HepG2 (cell line): ENCODE measurements at regions not wholly inside any gene's neighbourhood (a gene's known extent, or its start where the extent isn't known, plus 50 kb on each side); places are given as distances from the start of the nearest gene placed in this dataset.

Experiments used
- ATAC-seq: fragments of 200-7000 bp; cut with Tn5 transposase; 3 replicates; pipeline ENCODE4 v1.9.1; 2020; ENCODE audit warnings: mild to moderate bottlenecking, moderate library complexity
- BruUV-seq: library from RNA; stranded (reverse); fragments of 400-500 nt; replicated peaks from 2 replicates; lab custom pipeline; 2021; lab: Mats Ljungman, UMichigan
- CTCF ChIA-PET: fragments of 300-600 bp; formaldehyde crosslinking; extraction: SDS; loops from one replicate; lab custom pipeline; 2021; ENCODE audit warnings: low total read pairs, inconsistent platforms, low intra/inter-chr PET ratio; lab: Yijun Ruan, JAX
- POLR2A ChIA-PET: fragments of 350-600 bp; sonication (Branson Sonifier 250); formaldehyde crosslinking; loops from one replicate; lab custom pipeline; 2020; ENCODE audit warnings: antibody characterized with exemption, inconsistent platforms; lab: Yijun Ruan, JAX
- DNase-seq: peaks from one replicate; pipeline ENCODE4 v3.0.0-alpha.2; 2015; ENCODE audit warnings: low spot score
- FAIRE-seq: peaks from 3 replicates; lab custom pipeline; 2011; peaks lifted over from hg19 to GRCh38; lab: Jason Lieb, UNC
- H2AFZ ChIP-seq: one replicate; pipeline ENCODE4 v1.6.1; 2011; ENCODE audit warnings: low read length, inconsistent platforms
- H3K27ac ChIP-seq: fragments of 300-600 bp; 3 replicates; pipeline ENCODE4 v1.8.0; 2011; ENCODE audit warnings: mixed run types, mild to moderate bottlenecking, mixed read lengths, low read length, inconsistent platforms; ENCODE audit not compliant: insufficient read depth; ENCODE audit errors: extremely low read length
- H3K27me3 ChIP-seq, 2 experiments: fragments of 200-600 bp in 1 of 2; 2 replicates in 1 of 2; 3 replicates in 1 of 2; pipeline versions ENCODE4 v1.6.0 to v1.8.0; 2011; ENCODE audit warnings: low read length in 2 of 2, mild to moderate bottlenecking in 2 of 2, moderate library complexity in 2 of 2, inconsistent platforms in 1 of 2; ENCODE audit not compliant: insufficient read depth in 2 of 2, control insufficient read depth in 1 of 2
- H3K36me3 ChIP-seq, 2 experiments: fragments of 200-600 bp in 1 of 2; replicated peaks in 1 of 2; 2 replicates in 1 of 2; 3 replicates in 1 of 2; pipeline versions ENCODE4 v1.5.1 to v1.8.0; 2011; ENCODE audit warnings: low read length in 2 of 2, inconsistent platforms in 1 of 2; ENCODE audit not compliant: insufficient read depth in 2 of 2, control insufficient read depth in 1 of 2
- H3K4me1 ChIP-seq: 2 replicates; pipeline ENCODE4 v1.5.1; 2012; ENCODE audit warnings: low read length, inconsistent platforms; ENCODE audit not compliant: insufficient read depth
- H3K4me2 ChIP-seq: 2 replicates; pipeline ENCODE4 v1.6.0; 2011; ENCODE audit warnings: low read depth, low read length, inconsistent platforms
- H3K4me3 ChIP-seq, 3 experiments: fragments of 200-600 bp in 1 of 3; sonication (generic), shearing (Covaris generic) in 1 of 3; replicated peaks in 1 of 3; 2 replicates each; pipeline ENCODE4 v1.5.1; 2011 to 2016; ENCODE audit warnings: low read length in 3 of 3, inconsistent platforms in 2 of 3, low read depth in 2 of 3, mild to moderate bottlenecking in 2 of 3, control low read depth in 1 of 3, mixed read lengths in 1 of 3; ENCODE audit not compliant: insufficient read depth in 1 of 3
- H3K79me2 ChIP-seq: one replicate; pipeline ENCODE4 v1.6.1; 2011; ENCODE audit warnings: low read length, inconsistent platforms; ENCODE audit not compliant: insufficient read depth
- H3K9ac ChIP-seq: 2 replicates; pipeline ENCODE4 v1.6.0; 2011; ENCODE audit warnings: mild to moderate bottlenecking, low read depth, low read length, inconsistent platforms; ENCODE audit not compliant: insufficient read depth
- H3K9me3 ChIP-seq: 2 replicates; pipeline ENCODE4 v1.5.1; 2012; ENCODE audit warnings: mild to moderate bottlenecking, low read length
- H4K20me1 ChIP-seq: 2 replicates; pipeline ENCODE4 v1.6.0; 2011; ENCODE audit warnings: inconsistent platforms, mild to moderate bottlenecking, low read length, moderate library complexity; ENCODE audit not compliant: insufficient read depth
- BCL3 ChIP-seq: sonication (generic); formaldehyde crosslinking; IDR thresholded peaks from 2 replicates; pipeline ENCODE4 v1.5.1; 2020; ENCODE audit warnings: mild to moderate bottlenecking, missing genetic modification reagents, moderate library complexity
- HNRNPK ChIP-seq: fragments of 200-400 bp; formaldehyde crosslinking; IDR thresholded peaks from 2 replicates; pipeline ENCODE4 v1.6.1; 2018; ENCODE audit warnings: low read length, low read depth, moderate library complexity, mild to moderate bottlenecking; ENCODE audit not compliant: poor library complexity, severe bottlenecking
- MLX ChIP-seq: IDR thresholded peaks from 2 replicates; pipeline ENCODE4 v1.6.1; 2016
- RCOR2 ChIP-seq: IDR thresholded peaks from 2 replicates; pipeline ENCODE4 v1.6.1; 2016; ENCODE audit warnings: missing biosample characterization, missing genetic modification reagents
- RFXANK ChIP-seq: IDR thresholded peaks from 2 replicates; pipeline ENCODE4 v1.6.1; 2016
- YEATS4 ChIP-seq: sonication (generic); formaldehyde crosslinking; IDR thresholded peaks from 2 replicates; pipeline ENCODE4 v1.4.0; 2020; ENCODE audit warnings: missing genetic modification reagents, borderline replicate concordance
- ZBTB20 ChIP-seq: sonication (generic); formaldehyde crosslinking; IDR thresholded peaks from 2 replicates; pipeline ENCODE4 v1.8.1; 2023; ENCODE audit warnings: missing genetic modification reagents, low read depth, mild to moderate bottlenecking, borderline replicate concordance
- ZBTB8A ChIP-seq: sonication (generic); formaldehyde crosslinking; IDR thresholded peaks from 2 replicates; pipeline ENCODE4 v1.4.0; 2020; ENCODE audit warnings: mild to moderate bottlenecking, low read depth, missing genetic modification reagents, borderline replicate concordance
- ZNF180 ChIP-seq: sonication (generic); formaldehyde crosslinking; IDR thresholded peaks from 2 replicates; pipeline ENCODE4 v1.4.0; 2020; ENCODE audit warnings: low read depth, missing genetic modification reagents, borderline replicate concordance
- ZNF382 ChIP-seq: sonication (generic); formaldehyde crosslinking; IDR thresholded peaks from 2 replicates; pipeline ENCODE4 v1.5.0; 2020; ENCODE audit warnings: missing genetic modification reagents, mild to moderate bottlenecking, borderline replicate concordance
- ZNF432 ChIP-seq: sonication (generic); formaldehyde crosslinking; IDR thresholded peaks from 2 replicates; pipeline ENCODE4 v1.5.0; 2020; ENCODE audit warnings: missing genetic modification reagents, mild to moderate bottlenecking, borderline replicate concordance
- ZNF484 ChIP-seq: sonication (generic); formaldehyde crosslinking; IDR thresholded peaks from 2 replicates; pipeline ENCODE4 v1.5.1; 2020; ENCODE audit warnings: mild to moderate bottlenecking, low read depth, missing genetic modification reagents, borderline replicate concordance
- WGBS: methylation state at CpG from one replicate; pipeline ENCODE4 v1.1.6; 2017; ENCODE audit warnings: low lambda C conversion rate; 5-methylcytosine and 5-hydroxymethylcytosine counted together
- in situ Hi-C: cut with HindIII; loops from 2 replicates; pipeline ENCODE4 v1.10.0; 2017; ENCODE audit warnings: low pct_unique_long_range_greater_than_20kb; ENCODE audit not compliant: extremely low pct_ligation_motif_present
- intact Hi-C: fragments of 100-400 bp; cut with micrococcal nuclease; formaldehyde crosslinking; loops from one replicate; pipeline ENCODE4 v1.10.0; 2022; ENCODE audit not compliant: unreplicated experiment
- TF ChIP-seq, protein P1 (sequence below): sonication (generic); formaldehyde crosslinking; IDR thresholded peaks from 2 replicates; pipeline ENCODE4 v1.8.1; 2023; ENCODE audit warnings: mild to moderate bottlenecking, moderate library complexity, missing genetic modification reagents
- TF ChIP-seq, protein P2 (sequence below): IDR thresholded peaks from 2 replicates; pipeline ENCODE4 v1.6.1; 2018; ENCODE audit warnings: missing genetic modification reagents

- BruUV-seq = no TSS peak
- ChIA-PET CTCF (no interaction called here), POLR2A (no interaction called here)
- H3K4me1 ChIP-seq = peaks cover 21% of the 10 kb centered on the region
- H3K4me3 ChIP-seq = no peak overlapping the region
- no peak overlapping the region for H3K4me2 ChIP-seq
- no peak overlapping the region for H2AFZ ChIP-seq
- intact Hi-C loops = no loop called here
- ATAC-seq (no peak), FAIRE-seq (no peak), DNase-seq (no peak)
- H3K27ac ChIP-seq = no peak overlapping the region
- no peak overlapping the region for H3K9ac ChIP-seq
- H3K9me3 ChIP-seq = no peaks in the 10 kb centered on the region
- no peaks in the 10 kb centered on the region for H3K36me3 ChIP-seq
- 43% methylated on average over 7 of the region's 8 CpGs for WGBS
- no peaks in the 10 kb centered on the region for H3K79me2 ChIP-seq
- TF ChIP-seq HNRNPK = peak; percentile 72
- TF ChIP-seq, protein P1, sequence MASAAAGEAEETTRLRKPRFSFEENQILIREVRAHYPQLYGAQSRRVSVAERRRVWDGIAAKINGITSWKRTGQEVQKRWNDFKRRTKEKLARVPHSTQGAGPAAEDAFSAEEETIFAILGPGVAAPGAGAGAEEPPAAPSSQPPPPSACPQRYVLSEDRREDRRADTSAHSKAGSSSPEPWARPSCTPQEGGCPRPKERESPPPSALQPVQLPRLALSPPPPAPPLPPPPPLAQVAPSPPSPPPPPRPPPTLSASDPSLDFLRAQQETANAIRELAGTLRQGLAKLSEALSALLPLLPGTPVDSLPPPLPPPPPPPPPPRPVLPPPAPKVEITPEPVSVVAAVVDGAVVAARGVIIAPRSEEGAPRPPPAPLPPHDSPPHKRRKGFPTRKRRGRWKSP (CRISPR knock-in tag) = no peak
- no peaks in the 10 kb centered on the region for H4K20me1 ChIP-seq
- peaks cover 2 to 27% of the 10 kb centered on the region in 2 experiments; a peak in 3 of 5 replicates for H3K27me3 ChIP-seq
- in situ Hi-C loops = no loop called here
These were observed 75.4 kb downstream of the CPN2 start for GRCh38 chr3:194275721-194276120.

DNA sequence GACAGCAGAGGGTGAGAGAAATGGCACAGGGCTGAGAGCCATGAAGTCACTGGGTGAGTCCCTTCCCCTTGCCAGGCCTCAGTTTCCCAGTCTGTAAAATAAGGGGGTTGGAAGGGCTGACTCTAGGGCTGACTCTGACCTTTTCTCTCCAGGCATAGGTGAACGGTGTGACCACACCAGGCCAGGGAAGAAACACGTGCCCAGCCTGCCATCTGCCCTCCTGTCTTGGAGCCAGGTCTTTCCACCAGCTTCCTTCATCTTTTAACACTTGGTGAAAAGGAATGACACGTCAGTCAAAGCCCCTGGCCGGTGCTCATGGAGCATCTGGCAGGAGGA lies 74.4 kb downstream of the CPN2 start:
- WGBS = 26% methylated on average over 4 of the region's 4 CpGs
- no peaks in the 10 kb centered on the region for H3K9me3 ChIP-seq
- ChIA-PET CTCF (no interaction called here), POLR2A (no interaction called here)
- H3K27ac ChIP-seq = no peak overlapping the region
- H3K4me3 ChIP-seq = no peak overlapping the region
- no peaks in the 10 kb centered on the region for H4K20me1 ChIP-seq
- no TSS peak for BruUV-seq
- no peak overlapping the region for H3K4me2 ChIP-seq
- no peaks in the 10 kb centered on the region for H3K79me2 ChIP-seq
- no peak for FAIRE-seq
- no peak overlapping the region for H2AFZ ChIP-seq
- peaks cover 2 to 38% of the 10 kb centered on the region in 2 experiments; a peak in 3 of 5 replicates for H3K27me3 ChIP-seq
- no peaks in the 10 kb centered on the region for H3K36me3 ChIP-seq
- peaks cover 11% of the 10 kb centered on the region for H3K4me1 ChIP-seq
- in situ Hi-C loops = no loop called here
- no peak overlapping the region for H3K9ac ChIP-seq
- ATAC-seq = no peak
- intact Hi-C loops = no loop called here
- DNase-seq = no peak
- TF ChIP-seq MLX (CRISPR knock-in tag) (no peak), BCL3 (CRISPR knock-in tag) (no peak), ZNF180 (CRISPR knock-in tag) (no peak), RCOR2 (CRISPR knock-in tag) (no peak), ZNF432 (CRISPR knock-in tag) (no peak), ZNF484 (CRISPR knock-in tag) (no peak), YEATS4 (CRISPR knock-in tag) (no peak), ZBTB8A (CRISPR knock-in tag) (no peak), ZNF382 (CRISPR knock-in tag) (no peak), RFXANK (no peak), ZBTB20 (CRISPR knock-in tag) (no peak)
- TF ChIP-seq, protein P2, sequence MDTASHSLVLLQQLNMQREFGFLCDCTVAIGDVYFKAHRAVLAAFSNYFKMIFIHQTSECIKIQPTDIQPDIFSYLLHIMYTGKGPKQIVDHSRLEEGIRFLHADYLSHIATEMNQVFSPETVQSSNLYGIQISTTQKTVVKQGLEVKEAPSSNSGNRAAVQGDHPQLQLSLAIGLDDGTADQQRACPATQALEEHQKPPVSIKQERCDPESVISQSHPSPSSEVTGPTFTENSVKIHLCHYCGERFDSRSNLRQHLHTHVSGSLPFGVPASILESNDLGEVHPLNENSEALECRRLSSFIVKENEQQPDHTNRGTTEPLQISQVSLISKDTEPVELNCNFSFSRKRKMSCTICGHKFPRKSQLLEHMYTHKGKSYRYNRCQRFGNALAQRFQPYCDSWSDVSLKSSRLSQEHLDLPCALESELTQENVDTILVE (CRISPR knock-in tag) = no peak
